22Rv1 (cell line): ENCODE measurements at regions not wholly inside any gene's neighbourhood (a gene's known extent, or its start where the extent isn't known, plus 50 kb on each side); places are given as distances from the start of the nearest gene placed in this dataset.

Source experiments
- ZFX ChIP-seq: fragments of 450-650 bp; IDR thresholded peaks from 2 replicates; pipeline ENCODE4 v1.6.1; 2017; ENCODE audit warnings: antibody characterized with exemption, borderline replicate concordance
- TF ChIP-seq, protein P1 (sequence below): fragments of 450-650 bp; IDR thresholded peaks from 2 replicates; pipeline ENCODE4 v1.5.1; 2017; ENCODE audit warnings: mild to moderate bottlenecking

DNA sequence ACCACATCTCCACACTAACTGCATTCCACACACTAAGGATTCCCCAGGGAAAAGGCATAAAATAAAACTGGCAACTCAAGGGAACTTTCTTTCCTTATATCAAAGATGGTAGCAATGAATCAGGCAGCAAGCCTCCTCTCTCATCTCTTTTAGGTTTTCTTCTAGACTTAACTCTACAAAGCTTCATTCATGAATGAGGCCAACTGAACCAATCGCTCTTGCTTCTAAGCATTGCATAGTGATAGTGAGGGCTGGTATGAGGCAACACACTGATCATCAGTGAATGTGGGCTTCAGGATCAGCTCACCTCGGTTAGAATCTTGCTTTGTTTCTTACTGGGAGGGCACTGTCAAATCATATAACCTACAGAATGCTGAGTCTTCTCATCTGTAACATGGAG lies 1090.7 kb upstream of the MIR17HG start:
- TF ChIP-seq, protein P1, sequence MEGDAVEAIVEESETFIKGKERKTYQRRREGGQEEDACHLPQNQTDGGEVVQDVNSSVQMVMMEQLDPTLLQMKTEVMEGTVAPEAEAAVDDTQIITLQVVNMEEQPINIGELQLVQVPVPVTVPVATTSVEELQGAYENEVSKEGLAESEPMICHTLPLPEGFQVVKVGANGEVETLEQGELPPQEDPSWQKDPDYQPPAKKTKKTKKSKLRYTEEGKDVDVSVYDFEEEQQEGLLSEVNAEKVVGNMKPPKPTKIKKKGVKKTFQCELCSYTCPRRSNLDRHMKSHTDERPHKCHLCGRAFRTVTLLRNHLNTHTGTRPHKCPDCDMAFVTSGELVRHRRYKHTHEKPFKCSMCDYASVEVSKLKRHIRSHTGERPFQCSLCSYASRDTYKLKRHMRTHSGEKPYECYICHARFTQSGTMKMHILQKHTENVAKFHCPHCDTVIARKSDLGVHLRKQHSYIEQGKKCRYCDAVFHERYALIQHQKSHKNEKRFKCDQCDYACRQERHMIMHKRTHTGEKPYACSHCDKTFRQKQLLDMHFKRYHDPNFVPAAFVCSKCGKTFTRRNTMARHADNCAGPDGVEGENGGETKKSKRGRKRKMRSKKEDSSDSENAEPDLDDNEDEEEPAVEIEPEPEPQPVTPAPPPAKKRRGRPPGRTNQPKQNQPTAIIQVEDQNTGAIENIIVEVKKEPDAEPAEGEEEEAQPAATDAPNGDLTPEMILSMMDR = no peak
- no peak for TF ChIP-seq ZFX
